Lower leg skin (tissue), 4 donors: ENCODE measurements at regions not wholly inside any gene's neighbourhood (a gene's known extent, or its start where the extent isn't known, plus 50 kb on each side); places are given as distances from the start of the nearest gene placed in this dataset.

Source experiments
- DNase-seq, 2 donors: peaks; one replicate each; pipeline ENCODE4 v3.0.0-alpha.2; 2019; ENCODE audit warnings: low spot score in 2 of 2
- H3K4me3 ChIP-seq: fragments of 200-600 bp; sonication (generic); 2 replicates; pipeline ENCODE4 v1.5.1; 2017; ENCODE audit warnings: mild to moderate bottlenecking, low read depth; ENCODE audit not compliant: poor library complexity, severe bottlenecking
- CTCF ChIP-seq, 3 donors: fragments of 450-650 bp; IDR thresholded peaks; one replicate each; pipeline ENCODE4 v1.5.1; 2016; ENCODE audit warnings: antibody characterized with exemption in 3 of 3, mild to moderate bottlenecking in 3 of 3, moderate library complexity in 2 of 3
- POLR2A ChIP-seq, 2 donors: fragments of 450-650 bp; IDR thresholded peaks; one replicate each; pipeline ENCODE4 v1.6.1; 2016 to 2017; ENCODE audit warnings: antibody characterized with exemption in 2 of 2, mild to moderate bottlenecking in 1 of 2, moderate library complexity in 1 of 2
- WGBS, 2 donors: methylation state at CpG; one replicate each; pipeline ENCODE4 v1.1.5; 2018; 5-methylcytosine and 5-hydroxymethylcytosine counted together
- intact Hi-C: fragments of 100-400 bp; cut with DNase I; formaldehyde crosslinking; loops from one replicate; pipeline ENCODE4 v1.15.0; 2023; ENCODE audit warnings: low total_unique reads

GRCh38 chr10:8325024-8325980 lies 270.8 kb downstream of the GATA3 start:
- intact Hi-C loops = no loop called here
- H3K4me3 ChIP-seq = no peak overlapping the region
- no peak for TF ChIP-seq CTCF (IDR thresholded peaks at IDR 0.05)
- WGBS, 2 donors = 61 to 74% methylated on average over 6 of the region's 6 CpGs
- DNase-seq = no peak

GRCh38 chr10:8326396-8327139 lies 272.1 kb downstream of the GATA3 start:
- DNase-seq = no peak
- 62 to 71% methylated on average over 18 of the region's 18 CpGs for WGBS, 2 donors
- intact Hi-C loops = no loop called here
- no peak for TF ChIP-seq CTCF (IDR thresholded peaks at IDR 0.05)
- TF ChIP-seq POLR2A (IDR thresholded peaks at IDR 0.05) = no peak
- no peak overlapping the region for H3K4me3 ChIP-seq

GRCh38 chr10:8327140-8327423 lies 272.6 kb downstream of the GATA3 start:
- no peak overlapping the region for H3K4me3 ChIP-seq
- intact Hi-C loops = no loop called here
- DNase-seq = no peak
- no peak for TF ChIP-seq POLR2A (IDR thresholded peaks at IDR 0.05)
- no peak for TF ChIP-seq CTCF (IDR thresholded peaks at IDR 0.05)
- WGBS, 2 donors = 63 to 66% methylated on average over 1 of the region's 1 CpG

GRCh38 chr10:8331387-8331786 lies 276.9 kb downstream of the GATA3 start:
- DNase-seq = no peak
- intact Hi-C loops = no loop called here
- no peak for TF ChIP-seq POLR2A (IDR thresholded peaks at IDR 0.05)
- no peak for TF ChIP-seq CTCF (IDR thresholded peaks at IDR 0.05)
- 81 to 82% methylated on average over 14 of the region's 14 CpGs for WGBS, 2 donors
- no peak overlapping the region for H3K4me3 ChIP-seq

GRCh38 chr10:8331896-8332729 lies 277.6 kb downstream of the GATA3 start:
- 4% methylated on average over 23 to 26 of the region's 34 CpGs for WGBS, 2 donors
- intact Hi-C loops = no loop called here
- no peak overlapping the region for H3K4me3 ChIP-seq
- TF ChIP-seq POLR2A (IDR thresholded peaks at IDR 0.05) = no peak
- TF ChIP-seq CTCF (IDR thresholded peaks at IDR 0.05) = no peak
- peak; percentile 36 to 88 for DNase-seq
